ENCODE measurements at regions not wholly inside any gene's neighbourhood (a gene's known extent, or its start where the extent isn't known, plus 50 kb on each side); places are given as distances from the start of the nearest gene placed in this dataset.
"Not testable (repeated sequence)": the region's sequence is repeated elsewhere in the genome, so short reads cannot be mapped to it uniquely, and the experiment has no call there.

DNA sequence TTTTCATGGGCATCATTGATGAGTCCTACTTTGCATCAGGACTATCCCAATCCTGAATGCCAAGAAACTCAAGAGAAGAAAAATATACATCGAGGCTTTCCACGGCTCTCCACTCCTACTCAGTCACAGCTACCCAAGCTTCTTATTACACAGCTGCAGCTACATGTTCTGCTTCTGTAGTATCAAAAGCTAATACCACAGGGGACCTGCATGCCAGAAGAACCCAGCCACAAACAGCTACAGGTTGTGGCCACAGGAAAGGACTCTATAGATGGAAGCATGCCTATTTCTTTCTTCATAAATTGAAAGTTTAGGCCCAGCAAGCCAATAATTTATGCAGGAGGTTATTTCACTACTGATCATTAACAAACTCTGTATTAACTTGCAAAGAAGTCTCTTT lies 209.7 kb upstream of the EGLN3 start:
- H3K4me3 Mint-ChIP-seq = no peak overlapping the region
- H3K27me3 Mint-ChIP-seq = peaks cover 2% of the 10 kb centered on the region
- H3K36me3 Mint-ChIP-seq = no peaks in the 10 kb centered on the region
- H3K9me3 Mint-ChIP-seq (ENCODE audit: low read depth) = no peaks in the 10 kb centered on the region
- H3K27ac Mint-ChIP-seq = no peak overlapping the region
- peaks cover 10% of the 10 kb centered on the region for H3K4me1 Mint-ChIP-seq (ENCODE audit: low read depth)

- H3K4me3 Mint-ChIP-seq = no peak overlapping the region
- peaks cover 2% of the 10 kb centered on the region for H3K27me3 Mint-ChIP-seq
- no peak overlapping the region for H3K27ac Mint-ChIP-seq
Measured at GRCh38 chr14:34157651-34158050, 206.8 kb upstream of the EGLN3 start.

DNA sequence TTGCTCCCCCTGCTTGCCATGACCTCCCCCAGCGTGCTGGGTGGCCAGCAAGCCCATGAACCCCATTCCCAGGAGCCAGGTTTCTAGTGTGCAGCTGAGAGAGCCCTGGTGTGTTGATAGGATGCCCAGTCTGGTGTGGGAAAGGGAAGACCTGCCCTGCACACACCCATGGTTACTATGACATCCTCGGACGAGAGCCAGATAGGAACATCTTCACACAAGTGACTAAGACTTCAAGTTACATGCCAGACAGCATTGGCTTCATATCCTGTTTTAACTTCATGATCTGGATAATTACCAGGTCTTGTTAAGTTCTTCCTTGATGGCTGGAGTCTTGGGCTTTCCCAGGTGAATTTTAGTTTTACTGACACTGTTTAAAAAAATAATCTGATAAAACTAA lies 196.6 kb upstream of the EGLN3 start:
- Mint-ChIP-seq H3K27ac (no peak overlapping the region), H3K4me3 (no peak overlapping the region), H3K4me1 (ENCODE audit: low read depth) (no peaks in the 10 kb centered on the region), H3K27me3 (no peaks in the 10 kb centered on the region), H3K36me3 (no peaks in the 10 kb centered on the region), H3K9me3 (ENCODE audit: low read depth) (no peaks in the 10 kb centered on the region)

More at GRCh38 chr14:34157651-34158050, 206.8 kb upstream of the EGLN3 start:
- Mint-ChIP-seq H3K36me3 (no peaks in the 10 kb centered on the region), H3K9me3 (ENCODE audit: low read depth) (no peaks in the 10 kb centered on the region), H3K4me1 (ENCODE audit: low read depth) (peaks cover 8% of the 10 kb centered on the region)

- H3K4me3 Mint-ChIP-seq; H3K27ac Mint-ChIP-seq; H3K9me3 Mint-ChIP-seq (ENCODE audit: low read depth); H3K36me3 Mint-ChIP-seq; H3K27me3 Mint-ChIP-seq; H3K4me1 Mint-ChIP-seq (ENCODE audit: low read depth): not testable (repeated sequence)
Measured at GRCh38 chr14:34140127-34140526, 189.3 kb upstream of the EGLN3 start.

- not testable (repeated sequence) for H3K27me3 Mint-ChIP-seq; H3K27ac Mint-ChIP-seq; H3K4me3 Mint-ChIP-seq; H3K4me1 Mint-ChIP-seq (ENCODE audit: low read depth); H3K9me3 Mint-ChIP-seq (ENCODE audit: low read depth); H3K36me3 Mint-ChIP-seq
Measured at GRCh38 chr14:34139160-34140121, 188.6 kb upstream of the EGLN3 start.

- no peaks in the 10 kb centered on the region for H3K4me1 Mint-ChIP-seq (ENCODE audit: low read depth)
- H3K36me3 Mint-ChIP-seq = no peaks in the 10 kb centered on the region
- no peaks in the 10 kb centered on the region for H3K9me3 Mint-ChIP-seq (ENCODE audit: low read depth)
- H3K27me3 Mint-ChIP-seq = no peaks in the 10 kb centered on the region
- H3K4me3 Mint-ChIP-seq = no peak overlapping the region
- H3K27ac Mint-ChIP-seq = no peak overlapping the region
Measured at GRCh38 chr14:34138175-34138574, 187.3 kb upstream of the EGLN3 start.

DNA sequence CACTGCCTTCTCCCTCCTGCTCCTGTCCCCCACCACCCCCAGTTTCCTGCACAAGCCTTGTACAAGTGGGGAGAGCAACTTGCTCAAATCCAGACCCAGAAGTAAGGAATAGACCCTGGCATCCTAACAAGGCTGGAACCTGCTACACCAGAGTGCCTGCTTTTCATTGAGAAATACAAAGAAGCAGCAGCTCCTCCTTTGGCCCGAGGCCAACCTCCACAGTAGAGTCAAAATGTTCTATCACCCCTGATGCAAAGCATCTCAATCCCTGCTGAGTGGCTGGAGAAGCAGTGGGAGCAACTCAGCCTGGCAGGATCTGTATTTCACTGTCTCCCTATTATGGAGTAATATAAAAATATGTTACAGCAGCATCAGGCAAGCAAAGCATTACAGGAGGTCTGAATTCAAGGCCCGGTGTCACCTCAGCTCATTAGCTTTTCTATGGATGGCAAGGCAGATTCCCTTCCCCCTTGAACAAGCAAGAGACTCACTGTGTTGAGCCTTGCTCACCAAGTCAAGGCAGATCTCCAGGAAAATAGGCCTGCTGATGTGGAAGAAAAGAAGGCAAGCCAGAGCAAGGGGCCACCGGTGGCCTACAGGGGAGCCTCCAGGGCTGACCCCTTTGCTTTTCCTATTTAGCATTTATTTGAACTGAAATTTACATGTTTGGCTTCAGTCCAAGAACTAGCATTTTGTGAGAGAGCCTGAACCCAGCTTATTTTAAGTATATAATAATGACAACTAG lies 186.3 kb upstream of the EGLN3 start:
- Mint-ChIP-seq H3K36me3 (no peaks in the 10 kb centered on the region), H3K27me3 (no peaks in the 10 kb centered on the region)

DNA sequence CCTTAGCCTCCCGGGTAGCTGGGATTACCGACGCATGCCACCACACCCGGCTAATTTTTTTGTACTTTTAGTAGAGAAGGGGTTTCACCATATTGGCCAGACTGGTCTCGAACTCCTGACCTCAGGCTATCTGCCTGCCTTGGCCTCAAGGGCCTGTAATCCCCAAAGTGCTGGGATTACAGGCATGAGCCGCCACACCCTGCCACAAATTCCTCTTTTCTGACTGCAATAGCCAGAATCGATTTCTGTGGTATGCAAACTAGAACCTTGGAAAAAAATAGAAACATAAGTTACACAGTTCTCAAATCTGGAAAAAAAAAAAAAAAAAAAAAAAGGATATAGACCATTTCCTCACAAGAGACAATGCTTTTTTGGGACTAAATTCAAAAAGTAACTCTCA lies 184.6 kb upstream of the EGLN3 start:
- no peaks in the 10 kb centered on the region for H3K27me3 Mint-ChIP-seq
- H3K4me1 Mint-ChIP-seq (ENCODE audit: low read depth) = no peaks in the 10 kb centered on the region
- no peak overlapping the region for H3K4me3 Mint-ChIP-seq
- H3K27ac Mint-ChIP-seq = no peak overlapping the region
- H3K36me3 Mint-ChIP-seq = no peaks in the 10 kb centered on the region
- H3K9me3 Mint-ChIP-seq (ENCODE audit: low read depth) = no peaks in the 10 kb centered on the region

More for the DNA sequence above, 186.3 kb upstream of the EGLN3 start:
- no peak overlapping the region for H3K27ac Mint-ChIP-seq
- H3K4me3 Mint-ChIP-seq = no peak overlapping the region
- no peaks in the 10 kb centered on the region for H3K4me1 Mint-ChIP-seq (ENCODE audit: low read depth)
- H3K9me3 Mint-ChIP-seq (ENCODE audit: low read depth) = no peaks in the 10 kb centered on the region

GRCh38 chr14:34134484-34134883 lies 183.6 kb upstream of the EGLN3 start:
- no peaks in the 10 kb centered on the region for H3K27me3 Mint-ChIP-seq
- no peak overlapping the region for H3K27ac Mint-ChIP-seq
- no peaks in the 10 kb centered on the region for H3K9me3 Mint-ChIP-seq (ENCODE audit: low read depth)
- H3K36me3 Mint-ChIP-seq = no peaks in the 10 kb centered on the region
- no peak overlapping the region for H3K4me3 Mint-ChIP-seq
- H3K4me1 Mint-ChIP-seq (ENCODE audit: low read depth) = no peaks in the 10 kb centered on the region

GRCh38 chr14:34129927-34130552 lies 179.2 kb upstream of the EGLN3 start:
- H3K9me3 Mint-ChIP-seq (ENCODE audit: low read depth) = no peaks in the 10 kb centered on the region
- no peaks in the 10 kb centered on the region for H3K27me3 Mint-ChIP-seq
- H3K4me1 Mint-ChIP-seq (ENCODE audit: low read depth) = no peaks in the 10 kb centered on the region
- no peak overlapping the region for H3K4me3 Mint-ChIP-seq
- H3K27ac Mint-ChIP-seq = no peak overlapping the region
- H3K36me3 Mint-ChIP-seq = no peaks in the 10 kb centered on the region

GRCh38 chr14:34128665-34129064 lies 177.8 kb upstream of the EGLN3 start:
- Mint-ChIP-seq H3K36me3 (no peaks in the 10 kb centered on the region), H3K27ac (no peak overlapping the region), H3K4me3 (no peak overlapping the region), H3K4me1 (ENCODE audit: low read depth) (no peaks in the 10 kb centered on the region), H3K9me3 (ENCODE audit: low read depth) (no peaks in the 10 kb centered on the region), H3K27me3 (peaks cover 1% of the 10 kb centered on the region)

- H3K9me3 Mint-ChIP-seq (ENCODE audit: low read depth) = no peaks in the 10 kb centered on the region
- H3K27me3 Mint-ChIP-seq = peaks cover 3% of the 10 kb centered on the region
- H3K4me3 Mint-ChIP-seq = no peak overlapping the region
- H3K4me1 Mint-ChIP-seq (ENCODE audit: low read depth) = no peaks in the 10 kb centered on the region
- no peaks in the 10 kb centered on the region for H3K36me3 Mint-ChIP-seq
- no peak overlapping the region for H3K27ac Mint-ChIP-seq
Measured at GRCh38 chr14:34126586-34126985, 175.7 kb upstream of the EGLN3 start.

DNA sequence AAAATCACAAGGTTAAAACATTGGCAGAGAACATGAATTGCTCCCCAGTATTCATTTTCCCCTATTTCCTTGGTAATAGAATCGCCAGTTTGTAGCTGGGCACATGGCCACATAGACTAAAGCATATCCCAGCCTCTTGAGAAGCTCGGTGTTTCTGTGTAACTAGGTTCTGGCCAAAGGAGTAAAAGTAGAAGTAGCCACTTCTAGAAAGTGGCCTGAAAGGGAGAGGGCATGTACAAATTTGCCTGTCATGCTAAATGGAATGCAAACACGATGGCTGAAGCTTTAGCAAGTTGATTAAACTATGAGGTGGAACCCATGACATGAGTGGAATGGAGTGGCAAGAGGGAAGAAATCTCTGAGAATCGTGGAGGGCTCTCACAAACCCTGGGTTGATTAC lies 173.7 kb upstream of the EGLN3 start:
- H3K27ac Mint-ChIP-seq = no peak overlapping the region
- H3K9me3 Mint-ChIP-seq (ENCODE audit: low read depth) = no peaks in the 10 kb centered on the region
- H3K27me3 Mint-ChIP-seq = peaks cover 3% of the 10 kb centered on the region
- H3K4me3 Mint-ChIP-seq = no peak overlapping the region
- no peaks in the 10 kb centered on the region for H3K4me1 Mint-ChIP-seq (ENCODE audit: low read depth)
- H3K36me3 Mint-ChIP-seq = no peaks in the 10 kb centered on the region

GRCh38 chr14:34122650-34123049 lies 171.8 kb upstream of the EGLN3 start:
- Mint-ChIP-seq H3K4me3 (no peak overlapping the region), H3K9me3 (ENCODE audit: low read depth) (no peaks in the 10 kb centered on the region), H3K36me3 (no peaks in the 10 kb centered on the region), H3K27ac (no peak overlapping the region), H3K27me3 (peaks cover 3% of the 10 kb centered on the region), H3K4me1 (ENCODE audit: low read depth) (no peaks in the 10 kb centered on the region)

GRCh38 chr14:34122081-34122480 lies 171.2 kb upstream of the EGLN3 start:
- Mint-ChIP-seq H3K4me1 (ENCODE audit: low read depth) (no peaks in the 10 kb centered on the region), H3K27ac (no peak overlapping the region), H3K27me3 (peaks cover 4% of the 10 kb centered on the region), H3K36me3 (no peaks in the 10 kb centered on the region), H3K9me3 (ENCODE audit: low read depth) (no peaks in the 10 kb centered on the region), H3K4me3 (no peak overlapping the region)
